GM12878 (cell line): ENCODE measurements at regions not wholly inside any gene's neighbourhood (a gene's known extent, or its start where the extent isn't known, plus 50 kb on each side); places are given as distances from the start of the nearest gene placed in this dataset.

ENCODE experiments used
- ATAC-seq: fragments of 200-7000 bp; cut with Tn5 transposase; 3 replicates; pipeline ENCODE4 v1.9.1; 2020; ENCODE audit warnings: mild to moderate bottlenecking, moderate library complexity
- BruUV-seq: library from RNA; stranded (reverse); fragments of 400-500 nt; replicated peaks from 2 replicates; lab custom pipeline; 2021; lab: Mats Ljungman, UMichigan
- CTCF ChIA-PET: fragments of 300-600 bp; sonication (Branson Sonifier 250); formaldehyde crosslinking; extraction: SDS; loops from one replicate; lab custom pipeline; 2021; ENCODE audit warnings: inconsistent platforms; lab: Yijun Ruan, JAX
- POLR2A ChIA-PET: fragments of 350-600 bp; formaldehyde crosslinking; extraction: SDS; loops from one replicate; lab custom pipeline; 2021; ENCODE audit warnings: inconsistent platforms; lab: Charles Lee
- RAD21 ChIA-PET: fragments of 300-600 bp; sonication (Branson Sonifier 250); formaldehyde crosslinking; loops from one replicate; lab custom pipeline; 2023; ENCODE audit warnings: antibody characterized with exemption; ENCODE audit not compliant: unreplicated experiment; lab: Charles Lee
- SMC1A ChIA-PET: fragments of 300-600 bp; sonication (Branson Sonifier 250); formaldehyde crosslinking; loops from one replicate; lab custom pipeline; 2023; ENCODE audit not compliant: unreplicated experiment, uncharacterized antibody; lab: Charles Lee
- DNase-seq: peaks from one replicate; pipeline ENCODE4 v3.0.0-alpha.2; 2011; ENCODE audit warnings: low read depth, low spot score
- FAIRE-seq: peaks from 3 replicates; lab custom pipeline; 2011; peaks lifted over from hg19 to GRCh38; lab: Jason Lieb, UNC
- H2AFZ ChIP-seq: 2 replicates; pipeline ENCODE4 v1.6.0; 2011; ENCODE audit warnings: low read depth, low read length, control low read depth; ENCODE audit not compliant: control insufficient read depth
- H3K27ac ChIP-seq: 2 replicates; pipeline ENCODE4 v1.5.1; 2011; ENCODE audit warnings: control low read depth; ENCODE audit not compliant: control insufficient read depth, insufficient read depth
- H3K27me3 ChIP-seq, 2 experiments: replicated peaks in 1 of 2; 2 replicates each; pipeline versions ENCODE4 v1.6.0 to v1.6.1; 2011; ENCODE audit warnings: low read length in 1 of 2; ENCODE audit not compliant: control insufficient read depth in 2 of 2, insufficient read depth in 2 of 2
- H3K36me3 ChIP-seq, 2 experiments: 2 replicates each; pipeline ENCODE4 v1.5.1; 2011; ENCODE audit warnings: low read length in 1 of 2; ENCODE audit not compliant: control insufficient read depth in 2 of 2, insufficient read depth in 2 of 2
- H3K4me1 ChIP-seq: 2 replicates; pipeline ENCODE4 v1.6.1; 2011; ENCODE audit warnings: mild to moderate bottlenecking, low read length, moderate library complexity, mixed read lengths; ENCODE audit not compliant: control insufficient read depth, insufficient read depth
- H3K4me2 ChIP-seq: 2 replicates; pipeline ENCODE4 v1.6.0; 2011; ENCODE audit warnings: control low read depth; ENCODE audit not compliant: control insufficient read depth, insufficient read depth
- H3K4me3 ChIP-seq: fragments of 200-600 bp; sonication (generic); 2 replicates; pipeline ENCODE4 v1.5.1; 2016
- H3K79me2 ChIP-seq: 2 replicates; pipeline ENCODE4 v1.6.0; 2011; ENCODE audit warnings: low read length; ENCODE audit not compliant: control insufficient read depth, insufficient read depth
- H3K9ac ChIP-seq: 2 replicates; pipeline ENCODE4 v1.8.0; 2011; ENCODE audit warnings: low read length, control low read depth, mixed read lengths; ENCODE audit not compliant: control insufficient read depth, insufficient read depth
- H3K9me3 ChIP-seq: replicated peaks from 3 replicates; pipeline ENCODE4 v1.5.1; 2011; ENCODE audit warnings: mild to moderate bottlenecking, low read length; ENCODE audit not compliant: control insufficient read depth, insufficient read depth
- H4K20me1 ChIP-seq: 2 replicates; pipeline ENCODE4 v1.6.0; 2011; ENCODE audit not compliant: control insufficient read depth, insufficient read depth
- ASH2L ChIP-seq: fragments of 300-600, 200-600 bp; sonication (generic); IDR thresholded peaks from 2 replicates; pipeline ENCODE4 v1.6.1; 2017; ENCODE audit warnings: low read depth, mild to moderate bottlenecking, borderline replicate concordance
- ATF7 ChIP-seq: fragments of 450-650 bp; IDR thresholded peaks from 2 replicates; pipeline ENCODE4 v1.6.1; 2016; ENCODE audit warnings: low read depth, mild to moderate bottlenecking
- CBFB ChIP-seq: IDR thresholded peaks from 2 replicates; pipeline ENCODE4 v1.6.1; 2016; ENCODE audit warnings: antibody characterized with exemption, low read depth
- CHD4 ChIP-seq: fragments of 200-600 bp; sonication (generic); IDR thresholded peaks from 2 replicates; pipeline ENCODE4 v1.6.1; 2016; ENCODE audit warnings: mild to moderate bottlenecking
- MTA3 ChIP-seq: IDR thresholded peaks from 2 replicates; pipeline ENCODE4 v1.6.1; 2012; ENCODE audit warnings: low read length, inconsistent platforms, borderline replicate concordance
- SMAD1 ChIP-seq: fragments of 450-650 bp; IDR thresholded peaks from 2 replicates; pipeline ENCODE4 v1.6.1; 2018; ENCODE audit warnings: mild to moderate bottlenecking, low read depth; ENCODE audit not compliant: partially characterized antibody
- STAT1 ChIP-seq: fragments of 450-650 bp; conservative IDR thresholded peaks from 2 replicates; pipeline ENCODE4 v1.6.1; 2014; ENCODE audit warnings: antibody characterized with exemption, mild to moderate bottlenecking
- ZBTB11 ChIP-seq: fragments of 450-650 bp; formaldehyde crosslinking; IDR thresholded peaks from 2 replicates; pipeline ENCODE4 v1.5.0; 2022; ENCODE audit warnings: mild to moderate bottlenecking, missing genetic modification characterization
- ZNF592 ChIP-seq: fragments of 450-650 bp; IDR thresholded peaks from 2 replicates; pipeline ENCODE4 v1.6.1; 2017; ENCODE audit warnings: mild to moderate bottlenecking, moderate library complexity
- WGBS: methylation state at CpG from one replicate; pipeline ENCODE4 v1.1.6; 2016; ENCODE audit warnings: low lambda C conversion rate; ENCODE audit not compliant: insufficient replicate concordance, insufficient coverage; ENCODE audit errors: missing lambda C conversion rate; 5-methylcytosine and 5-hydroxymethylcytosine counted together
- in situ Hi-C: fragments of 300-500 bp; cut with MboI; formaldehyde crosslinking; loops from 9 replicates; pipeline ENCODE4 v1.14.3; 2018; ENCODE audit warnings: mixed read lengths
- intact Hi-C: fragments of 100-400 bp; cut with micrococcal nuclease; formaldehyde crosslinking; loops from one replicate; pipeline ENCODE4 v1.14.2; 2022; ENCODE audit not compliant: unreplicated experiment

- TF ChIP-seq ZNF592 (no peak), CHD4 (no peak), SMAD1 (no peak)
These were observed 227.9 kb upstream of the ZFP42 start (continued) for GRCh38 chr4:187767687-187768086.

- no peak overlapping the region for H2AFZ ChIP-seq
- H3K9me3 ChIP-seq: no peaks in the 10 kb centered on the region
- TF ChIP-seq ZBTB11 (no peak), SMAD1 (no peak), ASH2L (no peak), CBFB (no peak), MTA3 (no peak), STAT1 (no peak), ATF7 (no peak)
- FAIRE-seq (no peak), ATAC-seq (no peak), DNase-seq (no peak)
- ChIA-PET SMC1A (no interaction called here), RAD21 (no interaction called here), POLR2A (interaction anchor here (0.6 kb wide), 1 partner anchor 547 kb away, joined by 3 read pairs; no protein-coding TSS in a partner anchor), CTCF (no interaction called here)
- no peak overlapping the region for H3K4me2 ChIP-seq
- H3K79me2 ChIP-seq: no peaks in the 10 kb centered on the region
- H3K27ac ChIP-seq: no peak overlapping the region
- in situ Hi-C loops (no loop called here), intact Hi-C loops (no loop called here)
- no peaks in the 10 kb centered on the region for H3K36me3 ChIP-seq
- no peak overlapping the region for H3K9ac ChIP-seq
- H3K4me1 ChIP-seq: no peaks in the 10 kb centered on the region
- WGBS: 57% methylated on average over 8 of the region's 8 CpGs
- no TSS peak for BruUV-seq
- no peaks in the 10 kb centered on the region for H4K20me1 ChIP-seq
- H3K4me3 ChIP-seq: no peak overlapping the region
- no peaks in the 10 kb centered on the region for H3K27me3 ChIP-seq
These were observed 225.2 kb upstream of the ZFP42 start for GRCh38 chr4:187770345-187770744.
